SH-SY5Y (cell line): ENCODE measurements at regions not wholly inside any gene's neighbourhood (a gene's known extent, or its start where the extent isn't known, plus 50 kb on each side); places are given as distances from the start of the nearest gene placed in this dataset.

Source experiments
- GATA2 ChIP-seq: IDR thresholded peaks from 2 replicates; pipeline ENCODE4 v1.6.1; 2011; ENCODE audit warnings: mild to moderate bottlenecking, low read depth, low read length
- GATA3 ChIP-seq: IDR thresholded peaks from 2 replicates; pipeline ENCODE4 v1.6.1; 2011; ENCODE audit warnings: low read depth, mild to moderate bottlenecking, low read length, moderate library complexity

DNA sequence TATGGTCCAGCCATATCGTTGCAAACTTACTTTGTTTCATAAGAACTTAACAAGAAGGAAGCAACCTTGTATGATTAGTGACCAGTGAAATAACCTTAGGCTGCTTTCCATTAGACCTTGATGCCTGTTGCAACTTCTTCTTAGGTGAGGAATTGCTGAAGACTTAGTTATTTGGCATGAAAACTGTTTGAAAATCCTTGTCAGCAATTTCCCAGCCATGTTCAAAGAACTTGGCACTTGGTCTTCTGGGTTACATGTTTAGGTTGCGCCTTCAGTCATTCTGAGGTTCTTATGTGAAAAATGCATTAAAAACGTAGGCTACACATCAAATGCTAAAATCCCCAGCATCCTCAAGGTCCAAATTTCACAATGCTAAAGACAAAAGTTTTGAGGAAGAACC lies 232.0 kb upstream of the CEP162 start:
- no peak for TF ChIP-seq GATA2
- no peak for TF ChIP-seq GATA3
